ENCODE measurements at regions not wholly inside any gene's neighbourhood (a gene's known extent, or its start where the extent isn't known, plus 50 kb on each side); places are given as distances from the start of the nearest gene placed in this dataset.

- Histone ChIP-seq H3K27ac (replicated peaks) (no peak overlapping the region), H3K27me3 (ENCODE audit: insufficient read depth, poor library complexity, severe bottlenecking) (no peaks in the 10 kb centered on the region), H3K4me3 (replicated peaks; ENCODE audit: insufficient read depth, low read length) (no peak overlapping the region)
- no peak for TF ChIP-seq GABPA (IDR thresholded peaks at IDR 0.05; ENCODE audit: low read depth)
- no peak for TF ChIP-seq SPI1 (IDR thresholded peaks at IDR 0.05; ENCODE audit: borderline replicate concordance, low read depth)
- TF ChIP-seq REST (IDR thresholded peaks at IDR 0.05; ENCODE audit: insufficient replicate concordance, low read depth), result no peak
- TF ChIP-seq POLR2AphosphoS5 (IDR thresholded peaks at IDR 0.05; ENCODE audit: low read depth), result no peak
- no peak for TF ChIP-seq CTCF (IDR thresholded peaks at IDR 0.05; ENCODE audit: insufficient read depth, low read length)
- no peak for DNase-seq (ENCODE audit: low read depth in 1 of 2, low spot score in 1 of 2)
Measured at GRCh38 chr4:66169341-66169740, 499.1 kb upstream of the EPHA5 start.

- H3K27me3 ChIP-seq (ENCODE audit: insufficient read depth, poor library complexity, severe bottlenecking), result no peaks in the 10 kb centered on the region
- no peak for TF ChIP-seq POLR2AphosphoS5 (IDR thresholded peaks at IDR 0.05; ENCODE audit: low read depth)
- no peak for TF ChIP-seq CTCF (IDR thresholded peaks at IDR 0.05; ENCODE audit: insufficient read depth, low read length)
- TF ChIP-seq GABPA (IDR thresholded peaks at IDR 0.05; ENCODE audit: low read depth), result no peak
- TF ChIP-seq REST (IDR thresholded peaks at IDR 0.05; ENCODE audit: insufficient replicate concordance, low read depth), result no peak
- no peak for TF ChIP-seq SPI1 (IDR thresholded peaks at IDR 0.05; ENCODE audit: borderline replicate concordance, low read depth)
- H3K27ac ChIP-seq (replicated peaks), result no peak overlapping the region
Measured at GRCh38 chr4:66164869-66165268, 494.6 kb upstream of the EPHA5 start.

GRCh38 chr4:66160606-66161005 is 490.3 kb upstream of the EPHA5 start:
- H3K27me3 ChIP-seq (ENCODE audit: insufficient read depth, poor library complexity, severe bottlenecking), result no peaks in the 10 kb centered on the region
- no peak for DNase-seq (ENCODE audit: low read depth in 1 of 2, low spot score in 1 of 2)
- H3K27ac ChIP-seq (replicated peaks), result no peak overlapping the region
- TF ChIP-seq SPI1 (IDR thresholded peaks at IDR 0.05; ENCODE audit: borderline replicate concordance, low read depth) (no peak), GABPA (IDR thresholded peaks at IDR 0.05; ENCODE audit: low read depth) (no peak), POLR2AphosphoS5 (IDR thresholded peaks at IDR 0.05; ENCODE audit: low read depth) (no peak)
- no peak overlapping the region for H3K4me3 ChIP-seq (replicated peaks; ENCODE audit: insufficient read depth, low read length)

More at GRCh38 chr4:66164869-66165268, 494.6 kb upstream of the EPHA5 start:
- no peak overlapping the region for H3K4me3 ChIP-seq (replicated peaks; ENCODE audit: insufficient read depth, low read length)
- DNase-seq (ENCODE audit: low read depth in 1 of 2, low spot score in 1 of 2), result no peak

- TF ChIP-seq GABPA (IDR thresholded peaks at IDR 0.05; ENCODE audit: low read depth) (no peak), SPI1 (IDR thresholded peaks at IDR 0.05; ENCODE audit: borderline replicate concordance, low read depth) (no peak), REST (IDR thresholded peaks at IDR 0.05; ENCODE audit: insufficient replicate concordance, low read depth) (no peak), POLR2AphosphoS5 (IDR thresholded peaks at IDR 0.05; ENCODE audit: low read depth) (no peak), CTCF (IDR thresholded peaks at IDR 0.05; ENCODE audit: insufficient read depth, low read length) (no peak)
Measured at GRCh38 chr4:66157594-66157993, 487.3 kb upstream of the EPHA5 start.

More at GRCh38 chr4:66157594-66157993, 487.3 kb upstream of the EPHA5 start:
- Histone ChIP-seq H3K27me3 (ENCODE audit: insufficient read depth, poor library complexity, severe bottlenecking) (no peaks in the 10 kb centered on the region), H3K4me3 (replicated peaks; ENCODE audit: insufficient read depth, low read length) (no peak overlapping the region), H3K27ac (replicated peaks) (no peak overlapping the region)
- no peak for DNase-seq (ENCODE audit: low read depth in 1 of 2, low spot score in 1 of 2)

Measured in HL-60 (cell line).